K562 (cell line): ENCODE measurements at regions not wholly inside any gene's neighbourhood (a gene's known extent, or its start where the extent isn't known, plus 50 kb on each side); places are given as distances from the start of the nearest gene placed in this dataset.

Experiments used
- DIDO1 ChIP-seq: fragments of 450-650 bp; IDR thresholded peaks from 2 replicates; pipeline ENCODE4 v1.6.1; 2016; ENCODE audit warnings: low read depth, missing biosample characterization, missing genetic modification characterization
- EHMT2 ChIP-seq: fragments of 450-650 bp; IDR thresholded peaks from 2 replicates; pipeline ENCODE4 v1.6.1; 2018; ENCODE audit warnings: antibody characterized with exemption
- KLF13 ChIP-seq: fragments of 450-650 bp; IDR thresholded peaks from 2 replicates; pipeline ENCODE4 v1.6.1; 2016; ENCODE audit warnings: missing genetic modification characterization, low read depth, mild to moderate bottlenecking, missing compliant biosample characterization, moderate library complexity, borderline replicate concordance
- POLR3G ChIP-seq: IDR thresholded peaks from 2 replicates; pipeline ENCODE4 v1.6.1; 2011; ENCODE audit not compliant: insufficient read length, insufficient replicate concordance; ENCODE audit errors: extremely low read depth
- SMC3 ChIP-seq: conservative IDR thresholded peaks from 2 replicates; pipeline ENCODE4 v1.6.1; 2011; ENCODE audit warnings: low read depth, low read length, improper control_type of control experiment; ENCODE audit not compliant: insufficient read depth
- ZKSCAN1 ChIP-seq: fragments of 150-350 bp; IDR thresholded peaks from 2 replicates; pipeline ENCODE4 v1.6.1; 2016; ENCODE audit warnings: low read depth, low read length
- ZNF184 ChIP-seq: sonication (generic); formaldehyde crosslinking; IDR thresholded peaks from 2 replicates; pipeline ENCODE4 v1.5.0; 2020; ENCODE audit warnings: missing genetic modification reagents
- ZNF583 ChIP-seq: fragments of 250-450 bp; sonication (Bioruptor Pico); IDR thresholded peaks from 2 replicates; pipeline ENCODE4 v1.4.0; 2020
- TF ChIP-seq, protein P1 (sequence below): sonication (generic); formaldehyde crosslinking; IDR thresholded peaks from 2 replicates; pipeline ENCODE4 v1.8.1; 2023; ENCODE audit warnings: mild to moderate bottlenecking, missing genetic modification reagents
- TF ChIP-seq, protein P2 (sequence below), 2 experiments: fragments of 450-650 bp; IDR thresholded peaks; 2 replicates each; pipeline ENCODE4 v1.6.1; 2018; ENCODE audit warnings: mild to moderate bottlenecking in 2 of 2, low read depth in 1 of 2; ENCODE audit not compliant: partially characterized antibody in 2 of 2
- TF ChIP-seq, protein P3 (sequence below): fragments of 150-350 bp; conservative IDR thresholded peaks from 2 replicates; pipeline ENCODE4 v1.6.1; 2014; ENCODE audit warnings: low read length
- TF ChIP-seq, protein P4 (sequence below): fragments of 450-650 bp; IDR thresholded peaks from 2 replicates; pipeline ENCODE4 v1.7.0; 2016; ENCODE audit warnings: borderline replicate concordance
- TF ChIP-seq, protein P5 (sequence below): fragments of 200-800 bp; sonication (Bioruptor generic); IDR thresholded peaks from 2 replicates; pipeline ENCODE4 v1.6.1; 2017; ENCODE audit warnings: missing genetic modification characterization, missing compliant biosample characterization

DNA sequence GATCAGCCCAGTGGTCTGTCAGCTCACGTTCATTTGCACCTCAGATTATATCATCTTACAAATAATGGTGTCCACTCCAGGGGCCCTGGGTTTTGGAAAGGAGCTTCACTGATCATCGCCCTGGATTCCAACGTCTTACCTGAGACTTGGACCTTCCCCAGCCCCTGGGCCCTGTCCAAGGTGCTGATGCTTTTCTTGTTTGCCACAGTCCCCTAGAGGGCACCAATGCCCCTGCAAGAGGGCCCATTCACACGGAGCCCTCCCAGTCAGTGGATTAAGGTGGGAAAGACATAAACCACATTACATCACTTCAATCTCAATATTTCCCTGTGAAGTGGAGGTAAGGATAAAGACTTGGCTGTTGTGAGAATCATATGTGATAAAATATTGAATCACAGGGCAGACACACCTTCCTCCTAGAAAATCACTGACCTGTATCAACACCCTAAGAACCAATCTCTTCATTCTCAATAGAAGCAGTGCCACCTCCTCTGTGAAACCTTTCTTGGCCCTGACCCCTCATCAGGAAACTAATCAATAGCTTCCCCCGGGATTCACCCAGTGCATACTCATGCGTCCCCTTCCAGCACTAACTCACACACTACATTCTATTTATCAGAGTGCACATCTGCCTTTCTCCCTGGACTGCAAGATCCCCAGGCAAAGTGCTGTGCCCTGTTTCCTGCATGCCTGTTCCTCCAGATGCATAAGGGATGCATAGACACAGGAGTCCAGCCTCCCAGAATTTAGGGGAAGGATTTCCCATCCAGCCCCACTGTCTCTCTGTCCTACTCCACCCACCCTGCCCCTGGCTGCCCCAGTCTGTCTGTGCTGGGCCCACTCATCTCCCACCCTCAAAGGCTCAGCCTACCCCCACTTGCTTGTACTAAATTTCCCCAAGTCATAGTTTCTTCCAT lies 167.0 kb downstream of the BUD13 start (continued):
- no peak for TF ChIP-seq ZNF583 (CRISPR knock-in tag)
- TF ChIP-seq SMC3, result no peak
- TF ChIP-seq, protein P1, sequence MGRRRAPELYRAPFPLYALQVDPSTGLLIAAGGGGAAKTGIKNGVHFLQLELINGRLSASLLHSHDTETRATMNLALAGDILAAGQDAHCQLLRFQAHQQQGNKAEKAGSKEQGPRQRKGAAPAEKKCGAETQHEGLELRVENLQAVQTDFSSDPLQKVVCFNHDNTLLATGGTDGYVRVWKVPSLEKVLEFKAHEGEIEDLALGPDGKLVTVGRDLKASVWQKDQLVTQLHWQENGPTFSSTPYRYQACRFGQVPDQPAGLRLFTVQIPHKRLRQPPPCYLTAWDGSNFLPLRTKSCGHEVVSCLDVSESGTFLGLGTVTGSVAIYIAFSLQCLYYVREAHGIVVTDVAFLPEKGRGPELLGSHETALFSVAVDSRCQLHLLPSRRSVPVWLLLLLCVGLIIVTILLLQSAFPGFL (CRISPR knock-in tag), result no peak
- peak; percentile 99 for TF ChIP-seq EHMT2
- no peak for TF ChIP-seq POLR3G
- no peak for TF ChIP-seq ZNF184 (CRISPR knock-in tag)
- TF ChIP-seq, protein P2, sequence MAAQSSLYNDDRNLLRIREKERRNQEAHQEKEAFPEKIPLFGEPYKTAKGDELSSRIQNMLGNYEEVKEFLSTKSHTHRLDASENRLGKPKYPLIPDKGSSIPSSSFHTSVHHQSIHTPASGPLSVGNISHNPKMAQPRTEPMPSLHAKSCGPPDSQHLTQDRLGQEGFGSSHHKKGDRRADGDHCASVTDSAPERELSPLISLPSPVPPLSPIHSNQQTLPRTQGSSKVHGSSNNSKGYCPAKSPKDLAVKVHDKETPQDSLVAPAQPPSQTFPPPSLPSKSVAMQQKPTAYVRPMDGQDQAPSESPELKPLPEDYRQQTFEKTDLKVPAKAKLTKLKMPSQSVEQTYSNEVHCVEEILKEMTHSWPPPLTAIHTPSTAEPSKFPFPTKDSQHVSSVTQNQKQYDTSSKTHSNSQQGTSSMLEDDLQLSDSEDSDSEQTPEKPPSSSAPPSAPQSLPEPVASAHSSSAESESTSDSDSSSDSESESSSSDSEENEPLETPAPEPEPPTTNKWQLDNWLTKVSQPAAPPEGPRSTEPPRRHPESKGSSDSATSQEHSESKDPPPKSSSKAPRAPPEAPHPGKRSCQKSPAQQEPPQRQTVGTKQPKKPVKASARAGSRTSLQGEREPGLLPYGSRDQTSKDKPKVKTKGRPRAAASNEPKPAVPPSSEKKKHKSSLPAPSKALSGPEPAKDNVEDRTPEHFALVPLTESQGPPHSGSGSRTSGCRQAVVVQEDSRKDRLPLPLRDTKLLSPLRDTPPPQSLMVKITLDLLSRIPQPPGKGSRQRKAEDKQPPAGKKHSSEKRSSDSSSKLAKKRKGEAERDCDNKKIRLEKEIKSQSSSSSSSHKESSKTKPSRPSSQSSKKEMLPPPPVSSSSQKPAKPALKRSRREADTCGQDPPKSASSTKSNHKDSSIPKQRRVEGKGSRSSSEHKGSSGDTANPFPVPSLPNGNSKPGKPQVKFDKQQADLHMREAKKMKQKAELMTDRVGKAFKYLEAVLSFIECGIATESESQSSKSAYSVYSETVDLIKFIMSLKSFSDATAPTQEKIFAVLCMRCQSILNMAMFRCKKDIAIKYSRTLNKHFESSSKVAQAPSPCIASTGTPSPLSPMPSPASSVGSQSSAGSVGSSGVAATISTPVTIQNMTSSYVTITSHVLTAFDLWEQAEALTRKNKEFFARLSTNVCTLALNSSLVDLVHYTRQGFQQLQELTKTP (IDR thresholded peaks at IDR 0.05; ENCODE audit: low read depth in 1 of 2, partially characterized antibody in 2 of 2), result peak in 1 of 2 experiments; percentile 85
- TF ChIP-seq, protein P3, sequence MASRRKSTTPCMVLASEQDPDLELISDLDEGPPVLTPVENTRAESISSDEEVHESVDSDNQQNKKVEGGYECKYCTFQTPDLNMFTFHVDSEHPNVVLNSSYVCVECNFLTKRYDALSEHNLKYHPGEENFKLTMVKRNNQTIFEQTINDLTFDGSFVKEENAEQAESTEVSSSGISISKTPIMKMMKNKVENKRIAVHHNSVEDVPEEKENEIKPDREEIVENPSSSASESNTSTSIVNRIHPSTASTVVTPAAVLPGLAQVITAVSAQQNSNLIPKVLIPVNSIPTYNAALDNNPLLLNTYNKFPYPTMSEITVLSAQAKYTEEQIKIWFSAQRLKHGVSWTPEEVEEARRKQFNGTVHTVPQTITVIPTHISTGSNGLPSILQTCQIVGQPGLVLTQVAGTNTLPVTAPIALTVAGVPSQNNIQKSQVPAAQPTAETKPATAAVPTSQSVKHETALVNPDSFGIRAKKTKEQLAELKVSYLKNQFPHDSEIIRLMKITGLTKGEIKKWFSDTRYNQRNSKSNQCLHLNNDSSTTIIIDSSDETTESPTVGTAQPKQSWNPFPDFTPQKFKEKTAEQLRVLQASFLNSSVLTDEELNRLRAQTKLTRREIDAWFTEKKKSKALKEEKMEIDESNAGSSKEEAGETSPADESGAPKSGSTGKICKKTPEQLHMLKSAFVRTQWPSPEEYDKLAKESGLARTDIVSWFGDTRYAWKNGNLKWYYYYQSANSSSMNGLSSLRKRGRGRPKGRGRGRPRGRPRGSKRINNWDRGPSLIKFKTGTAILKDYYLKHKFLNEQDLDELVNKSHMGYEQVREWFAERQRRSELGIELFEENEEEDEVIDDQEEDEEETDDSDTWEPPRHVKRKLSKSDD, result no peak
- no peak for TF ChIP-seq DIDO1
- no peak for TF ChIP-seq ZKSCAN1
- TF ChIP-seq, protein P4, sequence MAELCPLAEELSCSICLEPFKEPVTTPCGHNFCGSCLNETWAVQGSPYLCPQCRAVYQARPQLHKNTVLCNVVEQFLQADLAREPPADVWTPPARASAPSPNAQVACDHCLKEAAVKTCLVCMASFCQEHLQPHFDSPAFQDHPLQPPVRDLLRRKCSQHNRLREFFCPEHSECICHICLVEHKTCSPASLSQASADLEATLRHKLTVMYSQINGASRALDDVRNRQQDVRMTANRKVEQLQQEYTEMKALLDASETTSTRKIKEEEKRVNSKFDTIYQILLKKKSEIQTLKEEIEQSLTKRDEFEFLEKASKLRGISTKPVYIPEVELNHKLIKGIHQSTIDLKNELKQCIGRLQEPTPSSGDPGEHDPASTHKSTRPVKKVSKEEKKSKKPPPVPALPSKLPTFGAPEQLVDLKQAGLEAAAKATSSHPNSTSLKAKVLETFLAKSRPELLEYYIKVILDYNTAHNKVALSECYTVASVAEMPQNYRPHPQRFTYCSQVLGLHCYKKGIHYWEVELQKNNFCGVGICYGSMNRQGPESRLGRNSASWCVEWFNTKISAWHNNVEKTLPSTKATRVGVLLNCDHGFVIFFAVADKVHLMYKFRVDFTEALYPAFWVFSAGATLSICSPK, result no peak
- TF ChIP-seq, protein P5, sequence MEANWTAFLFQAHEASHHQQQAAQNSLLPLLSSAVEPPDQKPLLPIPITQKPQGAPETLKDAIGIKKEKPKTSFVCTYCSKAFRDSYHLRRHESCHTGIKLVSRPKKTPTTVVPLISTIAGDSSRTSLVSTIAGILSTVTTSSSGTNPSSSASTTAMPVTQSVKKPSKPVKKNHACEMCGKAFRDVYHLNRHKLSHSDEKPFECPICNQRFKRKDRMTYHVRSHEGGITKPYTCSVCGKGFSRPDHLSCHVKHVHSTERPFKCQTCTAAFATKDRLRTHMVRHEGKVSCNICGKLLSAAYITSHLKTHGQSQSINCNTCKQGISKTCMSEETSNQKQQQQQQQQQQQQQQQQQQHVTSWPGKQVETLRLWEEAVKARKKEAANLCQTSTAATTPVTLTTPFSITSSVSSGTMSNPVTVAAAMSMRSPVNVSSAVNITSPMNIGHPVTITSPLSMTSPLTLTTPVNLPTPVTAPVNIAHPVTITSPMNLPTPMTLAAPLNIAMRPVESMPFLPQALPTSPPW (CRISPR knock-in tag), result 0 out of 2 replicates have a peak, but pooled peaks have one; percentile 14
- TF ChIP-seq KLF13 (tag), result no peak
